ENCODE measurements at regions not wholly inside any gene's neighbourhood (a gene's known extent, or its start where the extent isn't known, plus 50 kb on each side); places are given as distances from the start of the nearest gene placed in this dataset.

DNA sequence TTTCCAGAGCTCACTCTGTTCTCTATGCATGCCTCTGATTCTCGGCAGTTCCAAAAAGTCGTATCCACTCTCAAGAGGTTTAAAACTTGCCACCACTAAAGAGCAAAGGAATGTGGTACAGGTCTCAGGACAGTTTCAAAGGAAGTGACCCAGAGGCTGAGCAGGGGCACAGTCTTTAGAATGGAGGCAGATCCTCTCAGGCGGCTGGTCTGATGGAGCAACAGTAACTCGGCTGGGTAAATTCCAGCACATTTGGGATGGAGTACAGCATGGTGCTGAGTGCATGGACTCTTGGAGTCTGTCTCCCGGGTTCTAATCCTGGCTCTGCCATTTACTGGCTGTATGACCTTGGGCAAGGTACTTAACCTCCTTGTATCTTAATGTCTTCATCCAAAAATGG lies 88.1 kb upstream of the BACH2 start:
- TF ChIP-seq, protein P1, sequence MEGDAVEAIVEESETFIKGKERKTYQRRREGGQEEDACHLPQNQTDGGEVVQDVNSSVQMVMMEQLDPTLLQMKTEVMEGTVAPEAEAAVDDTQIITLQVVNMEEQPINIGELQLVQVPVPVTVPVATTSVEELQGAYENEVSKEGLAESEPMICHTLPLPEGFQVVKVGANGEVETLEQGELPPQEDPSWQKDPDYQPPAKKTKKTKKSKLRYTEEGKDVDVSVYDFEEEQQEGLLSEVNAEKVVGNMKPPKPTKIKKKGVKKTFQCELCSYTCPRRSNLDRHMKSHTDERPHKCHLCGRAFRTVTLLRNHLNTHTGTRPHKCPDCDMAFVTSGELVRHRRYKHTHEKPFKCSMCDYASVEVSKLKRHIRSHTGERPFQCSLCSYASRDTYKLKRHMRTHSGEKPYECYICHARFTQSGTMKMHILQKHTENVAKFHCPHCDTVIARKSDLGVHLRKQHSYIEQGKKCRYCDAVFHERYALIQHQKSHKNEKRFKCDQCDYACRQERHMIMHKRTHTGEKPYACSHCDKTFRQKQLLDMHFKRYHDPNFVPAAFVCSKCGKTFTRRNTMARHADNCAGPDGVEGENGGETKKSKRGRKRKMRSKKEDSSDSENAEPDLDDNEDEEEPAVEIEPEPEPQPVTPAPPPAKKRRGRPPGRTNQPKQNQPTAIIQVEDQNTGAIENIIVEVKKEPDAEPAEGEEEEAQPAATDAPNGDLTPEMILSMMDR (IDR thresholded peaks at IDR 0.05; ENCODE audit: extremely low read depth in 1 of 2, insufficient read depth in 1 of 2, low read depth in 1 of 2, low read length in 2 of 2) = no peak
- TF ChIP-seq, protein P2, sequence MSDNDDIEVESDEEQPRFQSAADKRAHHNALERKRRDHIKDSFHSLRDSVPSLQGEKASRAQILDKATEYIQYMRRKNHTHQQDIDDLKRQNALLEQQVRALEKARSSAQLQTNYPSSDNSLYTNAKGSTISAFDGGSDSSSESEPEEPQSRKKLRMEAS (IDR thresholded peaks at IDR 0.05; ENCODE audit: insufficient read depth, insufficient read length) = no peak
- TF ChIP-seq JUN (IDR thresholded peaks at IDR 0.05; ENCODE audit: borderline replicate concordance, insufficient read depth, insufficient read length, low read depth) (no peak), EZH2 (IDR thresholded peaks at IDR 0.05; ENCODE audit: borderline replicate concordance, low read depth, low read length, severe bottlenecking) (no peak), POLR2A (IDR thresholded peaks at IDR 0.05; ENCODE audit: low read depth, low read length) (no peak), POLR2AphosphoS5 (IDR thresholded peaks at IDR 0.05; ENCODE audit: insufficient read depth, low read depth, low read length) (no peak), GATA2 (IDR thresholded peaks at IDR 0.05; ENCODE audit: insufficient read depth, insufficient read length, low read depth, low read length) (no peak), MYC (IDR thresholded peaks at IDR 0.05; ENCODE audit: low read depth, low read length) (no peak), FOS (IDR thresholded peaks at IDR 0.05; ENCODE audit: borderline replicate concordance, insufficient read depth, low read length) (no peak)

All from endothelial cell of umbilical vein (primary cell).